K562 (cell line): ENCODE measurements at regions not wholly inside any gene's neighbourhood (a gene's known extent, or its start where the extent isn't known, plus 50 kb on each side); places are given as distances from the start of the nearest gene placed in this dataset.
A peak's percentile ranks its signal among the peaks of the same experiment; 100 is the strongest.

Experiments used
- ATAC-seq: fragments of 200-7000 bp; cut with Tn5 transposase; 3 replicates; pipeline ENCODE4 v1.9.1; 2020; ENCODE audit warnings: moderate library complexity
- BruUV-seq: library from RNA; stranded (reverse); fragments of 400-500 nt; replicated peaks from 2 replicates; lab custom pipeline; 2021; lab: Mats Ljungman, UMichigan
- CTCF ChIA-PET: fragments of 300-600 bp; formaldehyde crosslinking; extraction: SDS; loops from one replicate; lab custom pipeline; 2021; ENCODE audit warnings: low intra/inter-chr PET ratio; lab: Yijun Ruan, JAX
- POLR2A ChIA-PET: fragments of 300-600, 350-650 bp; sonication (Branson Sonifier 250); formaldehyde crosslinking; extraction: SDS; loops from one replicate; lab custom pipeline; 2021; ENCODE audit warnings: antibody characterized with exemption, inconsistent platforms; lab: Yijun Ruan, JAX
- DNase-seq, 4 experiments: peaks; one replicate each; pipeline versions ENCODE4 v3.0.0 to v3.0.0-alpha.2; 2011 to 2018; ENCODE audit warnings: low spot score in 3 of 4, mixed read lengths in 3 of 4; ENCODE audit errors: extremely low read depth in 1 of 4
- FAIRE-seq: peaks from 2 replicates; lab custom pipeline; 2011; peaks lifted over from hg19 to GRCh38; lab: Jason Lieb, UNC
- H2AFZ ChIP-seq: 2 replicates; pipeline ENCODE4 v1.6.0; 2011; ENCODE audit warnings: low read depth, low read length, control low read depth, inconsistent platforms
- H3K27ac ChIP-seq: fragments of 200-600 bp; 3 replicates; pipeline ENCODE4 v1.8.0; 2011; ENCODE audit warnings: low read depth, mild to moderate bottlenecking, control low read depth, inconsistent platforms, low read length, moderate library complexity, mixed read lengths; ENCODE audit errors: extremely low read depth
- H3K27me3 ChIP-seq, 2 experiments: fragments of 300-600 bp in 1 of 2; 2 replicates in 1 of 2; 3 replicates in 1 of 2; pipeline versions ENCODE4 v1.6.0 to v1.8.0; 2011; ENCODE audit warnings: inconsistent platforms in 2 of 2, low read length in 2 of 2, mild to moderate bottlenecking in 1 of 2, mixed read lengths in 1 of 2, moderate library complexity in 1 of 2; ENCODE audit not compliant: control insufficient read depth in 2 of 2, insufficient read depth in 2 of 2
- H3K36me3 ChIP-seq: fragments of 300-600 bp; 3 replicates; pipeline ENCODE4 v1.8.0; 2011; ENCODE audit warnings: mild to moderate bottlenecking, low read length, inconsistent platforms; ENCODE audit not compliant: control insufficient read depth, insufficient read depth
- H3K4me1 ChIP-seq, 2 experiments: fragments of 200-600 bp in 1 of 2; replicated peaks in 1 of 2; 2 replicates in 1 of 2; 3 replicates in 1 of 2; pipeline versions ENCODE4 v1.5.1 to v1.8.0; 2011; ENCODE audit warnings: inconsistent platforms in 2 of 2, low read length in 2 of 2, mild to moderate bottlenecking in 1 of 2, mixed read lengths in 1 of 2, moderate library complexity in 1 of 2; ENCODE audit not compliant: control insufficient read depth in 2 of 2, insufficient read depth in 2 of 2
- H3K4me2 ChIP-seq: 2 replicates; pipeline ENCODE4 v1.6.1; 2011; ENCODE audit warnings: low read length, control low read depth, inconsistent platforms, mixed read lengths; ENCODE audit not compliant: insufficient read depth
- H3K4me3 ChIP-seq: fragments of 200-600 bp; sonication (generic), shearing (Covaris generic); 2 replicates; pipeline ENCODE4 v1.5.1; 2016; ENCODE audit warnings: control low read depth, inconsistent platforms
- H3K79me2 ChIP-seq: fragments of 200-600 bp; 3 replicates; pipeline ENCODE4 v1.8.0; 2011; ENCODE audit warnings: low read length, inconsistent platforms; ENCODE audit not compliant: control insufficient read depth, insufficient read depth
- H3K9ac ChIP-seq, 2 experiments: 2 replicates each; pipeline versions ENCODE4 v1.6.0 to v1.6.1; 2011; ENCODE audit warnings: low read depth in 2 of 2, low read length in 2 of 2, control low read depth in 1 of 2, inconsistent platforms in 1 of 2, mild to moderate bottlenecking in 1 of 2, mixed read lengths in 1 of 2; ENCODE audit not compliant: insufficient read depth in 1 of 2
- H3K9me1 ChIP-seq: one replicate; pipeline ENCODE4 v1.6.0; 2011; ENCODE audit warnings: inconsistent platforms, mild to moderate bottlenecking, low read length, moderate library complexity; ENCODE audit not compliant: control insufficient read depth, insufficient read depth
- H3K9me3 ChIP-seq: replicated peaks from 2 replicates; pipeline ENCODE4 v1.5.1; 2011; ENCODE audit warnings: low read depth, low read length, inconsistent platforms; ENCODE audit not compliant: control insufficient read depth, insufficient read depth
- H4K20me1 ChIP-seq: replicated peaks from 2 replicates; pipeline ENCODE4 v1.6.1; 2011; ENCODE audit warnings: low read length, inconsistent platforms, mixed read lengths; ENCODE audit not compliant: control insufficient read depth, insufficient read depth
- EGR1 ChIP-seq: fragments of 450-650 bp; conservative IDR thresholded peaks from 2 replicates; pipeline ENCODE4 v1.6.1; 2017; ENCODE audit warnings: mild to moderate bottlenecking
- ETS2 ChIP-seq: IDR thresholded peaks from 2 replicates; pipeline ENCODE4 v1.6.1; 2016; ENCODE audit warnings: borderline replicate concordance, missing genetic modification characterization, mild to moderate bottlenecking, moderate library complexity, missing compliant biosample characterization; ENCODE audit not compliant: poor library complexity, severe bottlenecking
- REST ChIP-seq, 2 experiments: fragments of 450-650 bp; formaldehyde crosslinking in 1 of 2; IDR thresholded peaks; 2 replicates each; pipeline versions ENCODE4 v1.4.0 to v1.6.1; 2014 to 2020; ENCODE audit warnings: mild to moderate bottlenecking in 2 of 2, borderline replicate concordance in 1 of 2, low read depth in 1 of 2
- ZNF197 ChIP-seq: fragments of 200-800 bp; sonication (Bioruptor generic); IDR thresholded peaks from 2 replicates; pipeline ENCODE4 v1.6.1; 2016; ENCODE audit warnings: low read depth, missing genetic modification characterization, missing compliant biosample characterization
- ZNF316 ChIP-seq: fragments of 450-650 bp; IDR thresholded peaks from 2 replicates; pipeline ENCODE4 v1.6.1; 2016
- WGBS: fragments of 100-300 bp; shearing (Covaris generic); methylation state at CpG from one replicate; pipeline ENCODE4 v1.1.6; 2016; ENCODE audit warnings: low coverage, mixed read lengths; ENCODE audit not compliant: insufficient coverage; ENCODE audit errors: missing lambda C conversion rate; 5-methylcytosine and 5-hydroxymethylcytosine counted together
- in situ Hi-C: fragments of 300-500 bp; cut with MboI; formaldehyde crosslinking; loops from 4 replicates; pipeline ENCODE4 v1.15.0; 2018; ENCODE audit warnings: inconsistent platforms, mixed read lengths
- intact Hi-C: fragments of 100-400 bp; cut with micrococcal nuclease; formaldehyde crosslinking; loops from 2 replicates; pipeline ENCODE4 v1.14.2; 2022

GRCh38 chr2:204331180-204331579, 214.1 kb upstream of the PARD3B start:
- BruUV-seq, result no TSS peak
- H3K9me3 ChIP-seq, result no peaks in the 10 kb centered on the region
- H3K27me3 ChIP-seq, result no peaks in the 10 kb centered on the region
- ATAC-seq (no peak), DNase-seq (no peak), FAIRE-seq (no peak)
- 42% methylated on average over 6 of the region's 6 CpGs for WGBS
- in situ Hi-C loops, result no loop called here
- H3K4me3 ChIP-seq, result no peak overlapping the region
- TF ChIP-seq EGR1 (no peak), REST (IDR thresholded peaks at IDR 0.05; ENCODE audit: borderline replicate concordance) (no peak), REST (CRISPR knock-in tag; IDR thresholded peaks at IDR 0.05; ENCODE audit: low read depth) (no peak), ZNF197 (no peak), ZNF316 (0 out of 2 replicates have a peak, but pooled peaks have one; percentile 18), ETS2 (tag) (no peak)
- TF ChIP-seq, all 486 proteins: peak for 1
- intact Hi-C loops, result no loop called here
- H2AFZ ChIP-seq, result no peak overlapping the region
- no peaks in the 10 kb centered on the region for H3K4me1 ChIP-seq
- ChIA-PET CTCF (no interaction called here), POLR2A (no interaction called here)
- H3K9me1 ChIP-seq, result no peaks in the 10 kb centered on the region
- no peaks in the 10 kb centered on the region for H3K79me2 ChIP-seq
- no peaks in the 10 kb centered on the region for H3K36me3 ChIP-seq
- H3K9ac ChIP-seq, result no peak overlapping the region
- no peak overlapping the region for H3K27ac ChIP-seq
- no peak overlapping the region for H3K4me2 ChIP-seq
- no peaks in the 10 kb centered on the region for H4K20me1 ChIP-seq
